Naive thymus-derived CD8-positive, alpha-beta T cell (primary cell): ENCODE measurements at regions not wholly inside any gene's neighbourhood (a gene's known extent, or its start where the extent isn't known, plus 50 kb on each side); places are given as distances from the start of the nearest gene placed in this dataset.

ENCODE experiments used
- ATAC-seq, 2 donors: fragments of 150-1000 bp; cut with Tn5 transposase in 1 of 2; sonication (Bioruptor Pico), chemical (Tn5 transposase) in 1 of 2; 1 replicate in 1 of 2; 2 replicates in 1 of 2; pipeline ENCODE4 v1.10.0; 2021; ENCODE audit warnings: mild to moderate bottlenecking in 2 of 2, moderate library complexity in 2 of 2
- POLR2A ChIA-PET: fragments of 350-600 bp; sonication (Branson Sonifier 250); formaldehyde crosslinking; loops from one replicate; lab custom pipeline; 2021; ENCODE audit warnings: antibody characterized with exemption; lab: Charles Lee
- DNase-seq, 10 donors: peaks; one replicate each; pipeline versions ENCODE4 v3.0.0 to v3.0.0-alpha.2; 2020 to 2022
- H3K27ac Mint-ChIP-seq, 10 donors: one replicate each; pipeline ENCODE4 v1.8.0; 2020 to 2022; ENCODE audit warnings: mild to moderate bottlenecking in 10 of 10, mixed read lengths in 10 of 10, moderate library complexity in 4 of 10, inconsistent platforms in 1 of 10
- H3K27me3 Mint-ChIP-seq, 5 donors: one replicate each; pipeline ENCODE4 v1.8.0; 2021 to 2022; ENCODE audit warnings: mixed read lengths in 5 of 5
- H3K36me3 Mint-ChIP-seq, 3 donors: one replicate each; pipeline ENCODE4 v1.8.0; 2020 to 2022; ENCODE audit warnings: mixed read lengths in 3 of 3, mild to moderate bottlenecking in 2 of 3, inconsistent platforms in 1 of 3
- H3K4me1 Mint-ChIP-seq, 4 donors: one replicate each; pipeline ENCODE4 v1.8.0; 2021 to 2022; ENCODE audit warnings: mixed read lengths in 4 of 4
- H3K4me3 Mint-ChIP-seq, 10 donors: one replicate each; pipeline ENCODE4 v1.8.0; 2020 to 2022; ENCODE audit warnings: mild to moderate bottlenecking in 10 of 10, mixed read lengths in 10 of 10, moderate library complexity in 6 of 10, inconsistent platforms in 1 of 10
- H3K9me3 Mint-ChIP-seq, 9 donors: one replicate each; pipeline ENCODE4 v1.8.0; 2020 to 2022; ENCODE audit warnings: mixed read lengths in 9 of 9, mild to moderate bottlenecking in 3 of 9, inconsistent platforms in 1 of 9, moderate library complexity in 1 of 9

- Mint-ChIP-seq H3K27me3 (no peaks in the 10 kb centered on the region), H3K4me1 (peaks cover 27 to 88% (median 64%) of the 10 kb centered on the region in 4 donors), H3K27ac (peak overlapping the region in 4 of 10 donors; percentile 47 to 94 (median 62)), H3K9me3 (no peaks in the 10 kb centered on the region), H3K36me3 (no peaks in the 10 kb centered on the region), H3K4me3 (no peak overlapping the region)
- no peak for DNase-seq
- POLR2A ChIA-PET, result interaction anchor here (0.7 to 1.6 kb wide), 8 partner anchors 26 to 1031 kb away, joined by 3 to 5 read pairs (median 4); partner anchors contain the start of gene DNAH7
- no peak for ATAC-seq
These were observed 95.0 kb upstream of the STK17B start for GRCh38 chr2:196266351-196266750.

- no peak for ATAC-seq
- Mint-ChIP-seq H3K4me1 (peaks cover 27 to 85% (median 64%) of the 10 kb centered on the region in 4 donors), H3K36me3 (no peaks in the 10 kb centered on the region), H3K9me3 (no peaks in the 10 kb centered on the region), H3K4me3 (peak overlapping the region in 4 of 10 donors; percentile 1 to 30 (median 19)), H3K27me3 (no peaks in the 10 kb centered on the region), H3K27ac (peak overlapping the region in 8 of 10 donors; percentile 9 to 94 (median 54))
- POLR2A ChIA-PET, result interaction anchor here (0.6 to 1.6 kb wide), 7 partner anchors 27 to 204 kb away, joined by 3 to 4 read pairs (median 3); partner anchors contain the start of gene DNAH7
- DNase-seq, result no peak
These were observed 95.5 kb upstream of the STK17B start for GRCh38 chr2:196266855-196267254.

- POLR2A ChIA-PET, result interaction anchor here (0.9 to 1.3 kb wide), 4 partner anchors 8 to 97 kb away, joined by 3 to 5 read pairs (median 4); partner anchors contain the start of gene STK17B
- H3K36me3 Mint-ChIP-seq, result no peaks in the 10 kb centered on the region
- peak in 1 of 2 donors; percentile 3 for ATAC-seq
- H3K4me1 Mint-ChIP-seq, result peaks cover 25 to 73% (median 53%) of the 10 kb centered on the region in 4 donors
- H3K27ac Mint-ChIP-seq, result peak overlapping the region; percentile 17 to 96 (median 82)
- peak overlapping the region; percentile 15 to 81 (median 74) for H3K4me3 Mint-ChIP-seq
- no peaks in the 10 kb centered on the region for H3K27me3 Mint-ChIP-seq
- no peaks in the 10 kb centered on the region for H3K9me3 Mint-ChIP-seq
- no peak for DNase-seq
These were observed 96.6 kb upstream of the STK17B start for GRCh38 chr2:196268025-196268424.

- Mint-ChIP-seq H3K4me3 (peak overlapping the region; percentile 15 to 81 (median 74)), H3K27me3 (no peaks in the 10 kb centered on the region), H3K36me3 (no peaks in the 10 kb centered on the region), H3K27ac (peak overlapping the region; percentile 17 to 96 (median 82)), H3K9me3 (no peaks in the 10 kb centered on the region), H3K4me1 (peaks cover 22 to 71% (median 50%) of the 10 kb centered on the region in 4 donors)
- ATAC-seq (peak; percentile 38 to 52), DNase-seq (peak in 1 of 10 donors; percentile 32)
- POLR2A ChIA-PET, result interaction anchor here (0.6 to 1.3 kb wide), 6 partner anchors 9 to 200 kb away, joined by 3 to 5 read pairs (median 4); partner anchors contain the start of genes DNAH7 and STK17B
These were observed 97.4 kb upstream of the STK17B start for GRCh38 chr2:196268538-196269338.

GRCh38 chr2:196271795-196272194 is 100.4 kb upstream of the STK17B start:
- peaks cover 41 to 76% (median 64%) of the 10 kb centered on the region in 4 donors for H3K4me1 Mint-ChIP-seq
- no peaks in the 10 kb centered on the region for H3K9me3 Mint-ChIP-seq
- peak overlapping the region in 1 of 10 donors; percentile 6 for H3K27ac Mint-ChIP-seq
- ATAC-seq (no peak), DNase-seq (no peak)
- H3K27me3 Mint-ChIP-seq, result no peaks in the 10 kb centered on the region
- H3K36me3 Mint-ChIP-seq, result no peaks in the 10 kb centered on the region
- no peak overlapping the region for H3K4me3 Mint-ChIP-seq
- POLR2A ChIA-PET, result interaction anchor here (0.5 to 1.7 kb wide), 6 partner anchors 11 to 153 kb away, joined by 3 to 9 read pairs (median 4); partner anchors contain the start of gene STK17B

GRCh38 chr2:196274387-196274809 is 103.0 kb upstream of the STK17B start:
- Mint-ChIP-seq H3K4me1 (peaks cover 29 to 64% (median 49%) of the 10 kb centered on the region in 4 donors), H3K27ac (peak overlapping the region; percentile 89 to 96 (median 92)), H3K36me3 (no peaks in the 10 kb centered on the region), H3K27me3 (no peaks in the 10 kb centered on the region), H3K4me3 (peak overlapping the region; percentile 29 to 83 (median 56)), H3K9me3 (no peaks in the 10 kb centered on the region)
- DNase-seq (peak in 6 of 10 donors; percentile 25 to 52 (median 46)), ATAC-seq (peak; percentile 82 to 84)
- POLR2A ChIA-PET, result interaction anchor here (0.6 to 3.7 kb wide), 10 partner anchors 33 to 161 kb away, joined by 3 to 27 read pairs (median 4); partner anchors contain the start of gene STK17B

- DNase-seq (no peak), ATAC-seq (peak in 1 of 2 donors; percentile 37)
- POLR2A ChIA-PET, result interaction anchor here (0.7 to 3.7 kb wide), 24 partner anchors 8 to 207 kb away, joined by 3 to 27 read pairs (median 4); partner anchors contain the start of genes DNAH7 and STK17B
- Mint-ChIP-seq H3K36me3 (no peaks in the 10 kb centered on the region), H3K9me3 (no peaks in the 10 kb centered on the region), H3K4me1 (peaks cover 27 to 55% (median 42%) of the 10 kb centered on the region in 4 donors), H3K27ac (peak overlapping the region; percentile 89 to 96 (median 92)), H3K4me3 (peak overlapping the region; percentile 51 to 83 (median 66)), H3K27me3 (no peaks in the 10 kb centered on the region)
These were observed 104.4 kb upstream of the STK17B start for GRCh38 chr2:196275646-196276352.

- Mint-ChIP-seq H3K27ac (peak overlapping the region; percentile 89 to 96 (median 92)), H3K4me3 (peak overlapping the region in 9 of 10 donors; percentile 51 to 83 (median 68)), H3K27me3 (no peaks in the 10 kb centered on the region), H3K36me3 (no peaks in the 10 kb centered on the region), H3K9me3 (no peaks in the 10 kb centered on the region), H3K4me1 (peaks cover 27 to 51% (median 42%) of the 10 kb centered on the region in 4 donors)
- DNase-seq, result no peak
- POLR2A ChIA-PET, result interaction anchor here (0.7 to 3.7 kb wide), 22 partner anchors 9 to 208 kb away, joined by 3 to 27 read pairs (median 4); partner anchors contain the start of genes DNAH7 and STK17B
- ATAC-seq, result no peak
These were observed 105.0 kb upstream of the STK17B start for GRCh38 chr2:196276421-196276820.

- peak overlapping the region; percentile 24 to 96 (median 91) for H3K27ac Mint-ChIP-seq
- H3K27me3 Mint-ChIP-seq, result no peaks in the 10 kb centered on the region
- peak in 9 of 10 donors; percentile 12 to 74 (median 51) for DNase-seq
- H3K4me1 Mint-ChIP-seq, result peaks cover 27 to 51% (median 40%) of the 10 kb centered on the region in 4 donors
- peak overlapping the region in 5 of 10 donors; percentile 1 to 79 (median 59) for H3K4me3 Mint-ChIP-seq
- no peaks in the 10 kb centered on the region for H3K36me3 Mint-ChIP-seq
- POLR2A ChIA-PET, result interaction anchor here (0.7 to 3.7 kb wide), 13 partner anchors 28 to 146 kb away, joined by 3 to 27 read pairs (median 5); partner anchors contain the start of gene STK17B
- H3K9me3 Mint-ChIP-seq, result no peaks in the 10 kb centered on the region
- peak; percentile 13 to 53 for ATAC-seq
These were observed 105.6 kb upstream of the STK17B start for GRCh38 chr2:196277002-196277401.

GRCh38 chr2:196278491-196278911 is 107.1 kb upstream of the STK17B start:
- no peak for DNase-seq
- Mint-ChIP-seq H3K36me3 (peaks cover 0 to 2% (median 0%) of the 10 kb centered on the region in 3 donors), H3K4me3 (no peak overlapping the region), H3K9me3 (no peaks in the 10 kb centered on the region), H3K4me1 (peaks cover 27 to 49% (median 40%) of the 10 kb centered on the region in 4 donors), H3K27ac (peak overlapping the region in 1 of 10 donors; percentile 14), H3K27me3 (no peaks in the 10 kb centered on the region)
- POLR2A ChIA-PET, result interaction anchor here (0.5 to 2.0 kb wide), 9 partner anchors 19 to 200 kb away, joined by 3 to 9 read pairs (median 4); no protein-coding TSS in a partner anchor
- ATAC-seq, result no peak

GRCh38 chr2:196279541-196279940 is 108.2 kb upstream of the STK17B start:
- POLR2A ChIA-PET, result interaction anchor here (0.6 to 2.0 kb wide), 4 partner anchors 20 to 201 kb away, joined by 3 to 9 read pairs (median 4); no protein-coding TSS in a partner anchor
- no peak for DNase-seq
- H3K27me3 Mint-ChIP-seq, result no peaks in the 10 kb centered on the region
- no peaks in the 10 kb centered on the region for H3K9me3 Mint-ChIP-seq
- peaks cover 0 to 2% (median 0%) of the 10 kb centered on the region in 3 donors for H3K36me3 Mint-ChIP-seq
- H3K4me3 Mint-ChIP-seq, result no peak overlapping the region
- no peak for ATAC-seq
- H3K27ac Mint-ChIP-seq, result peak overlapping the region in 4 of 10 donors; percentile 6 to 60 (median 31)
- peaks cover 20 to 38% (median 30%) of the 10 kb centered on the region in 4 donors for H3K4me1 Mint-ChIP-seq
